ENCODE measurements at regions not wholly inside any gene's neighbourhood (a gene's known extent, or its start where the extent isn't known, plus 50 kb on each side); places are given as distances from the start of the nearest gene placed in this dataset.
A peak's percentile ranks its signal among the peaks of the same experiment; 100 is the strongest.

- H3K4me1 ChIP-seq (ENCODE audit: control insufficient read depth, insufficient read depth, low read length): peaks cover 18% of the 10 kb centered on the region
- H3K27me3 ChIP-seq (ENCODE audit: control insufficient read depth, insufficient read depth, low read length): no peaks in the 10 kb centered on the region
- no peak overlapping the region for H3K27ac ChIP-seq (ENCODE audit: low read length)
- no peaks in the 10 kb centered on the region for H3K36me3 ChIP-seq (ENCODE audit: control insufficient read depth, insufficient read depth, low read length)
- DNase-seq: no peak
- peaks cover 2% of the 10 kb centered on the region for H3K9me3 ChIP-seq (replicated peaks; ENCODE audit: control insufficient read depth, low read depth, low read length)
- WGBS (ENCODE audit: insufficient coverage): 85% methylated on average over 9 of the region's 11 CpGs
- H3K4me3 ChIP-seq (ENCODE audit: low read length): no peak overlapping the region
Measured at GRCh38 chr16:66166490-66166889, 200.0 kb upstream of the CDH5 start.

- H3K27ac ChIP-seq (ENCODE audit: low read length): no peak overlapping the region
- no peak for DNase-seq
- no peaks in the 10 kb centered on the region for H3K27me3 ChIP-seq (ENCODE audit: control insufficient read depth, insufficient read depth, low read length)
- WGBS (ENCODE audit: insufficient coverage): no CpG with 5 or more reads among the region's 2 CpGs
- H3K9me3 ChIP-seq (replicated peaks; ENCODE audit: control insufficient read depth, low read depth, low read length): peaks cover 2% of the 10 kb centered on the region
- no peaks in the 10 kb centered on the region for H3K36me3 ChIP-seq (ENCODE audit: control insufficient read depth, insufficient read depth, low read length)
- peaks cover 18% of the 10 kb centered on the region for H3K4me1 ChIP-seq (ENCODE audit: control insufficient read depth, insufficient read depth, low read length)
- no peak overlapping the region for H3K4me3 ChIP-seq (ENCODE audit: low read length)
Measured at GRCh38 chr16:66165879-66166278, 200.6 kb upstream of the CDH5 start.

- Histone ChIP-seq H3K4me3 (ENCODE audit: low read length) (no peak overlapping the region), H3K27ac (ENCODE audit: low read length) (no peak overlapping the region), H3K36me3 (ENCODE audit: control insufficient read depth, insufficient read depth, low read length) (no peaks in the 10 kb centered on the region), H3K27me3 (ENCODE audit: control insufficient read depth, insufficient read depth, low read length) (no peaks in the 10 kb centered on the region), H3K9me3 (replicated peaks; ENCODE audit: control insufficient read depth, low read depth, low read length) (peaks cover 2% of the 10 kb centered on the region), H3K4me1 (ENCODE audit: control insufficient read depth, insufficient read depth, low read length) (peaks cover 18% of the 10 kb centered on the region)
- WGBS (ENCODE audit: insufficient coverage): 43% methylated on average over 5 of the region's 7 CpGs
- peak; percentile 27 for DNase-seq
Measured at GRCh38 chr16:66164581-66165247, 201.8 kb upstream of the CDH5 start.

- DNase-seq: peak; percentile 37
- H3K27ac ChIP-seq (ENCODE audit: low read length): no peak overlapping the region
- no peaks in the 10 kb centered on the region for H3K27me3 ChIP-seq (ENCODE audit: control insufficient read depth, insufficient read depth, low read length)
- peaks cover 2% of the 10 kb centered on the region for H3K9me3 ChIP-seq (replicated peaks; ENCODE audit: control insufficient read depth, low read depth, low read length)
- no peak overlapping the region for H3K4me3 ChIP-seq (ENCODE audit: low read length)
- no peaks in the 10 kb centered on the region for H3K36me3 ChIP-seq (ENCODE audit: control insufficient read depth, insufficient read depth, low read length)
- WGBS (ENCODE audit: insufficient coverage): 31% methylated on average over 4 of the region's 5 CpGs
- peaks cover 18% of the 10 kb centered on the region for H3K4me1 ChIP-seq (ENCODE audit: control insufficient read depth, insufficient read depth, low read length)
Measured at GRCh38 chr16:66162821-66163220, 203.7 kb upstream of the CDH5 start.

- Histone ChIP-seq H3K9me3 (replicated peaks; ENCODE audit: control insufficient read depth, low read depth, low read length) (peaks cover under 1% of the 10 kb centered on the region), H3K27ac (ENCODE audit: low read length) (no peak overlapping the region), H3K4me1 (ENCODE audit: control insufficient read depth, insufficient read depth, low read length) (peaks cover 18% of the 10 kb centered on the region), H3K4me3 (ENCODE audit: low read length) (no peak overlapping the region), H3K27me3 (ENCODE audit: control insufficient read depth, insufficient read depth, low read length) (no peaks in the 10 kb centered on the region), H3K36me3 (ENCODE audit: control insufficient read depth, insufficient read depth, low read length) (no peaks in the 10 kb centered on the region)
- WGBS (ENCODE audit: insufficient coverage): 89% methylated on average over 8 of the region's 8 CpGs
- no peak for DNase-seq
Measured at GRCh38 chr16:66161942-66162341, 204.5 kb upstream of the CDH5 start.

GRCh38 chr16:66161269-66161668, 205.2 kb upstream of the CDH5 start:
- Histone ChIP-seq H3K27me3 (ENCODE audit: control insufficient read depth, insufficient read depth, low read length) (no peaks in the 10 kb centered on the region), H3K36me3 (ENCODE audit: control insufficient read depth, insufficient read depth, low read length) (no peaks in the 10 kb centered on the region), H3K4me3 (ENCODE audit: low read length) (no peak overlapping the region), H3K27ac (ENCODE audit: low read length) (no peak overlapping the region), H3K9me3 (replicated peaks; ENCODE audit: control insufficient read depth, low read depth, low read length) (no peaks in the 10 kb centered on the region), H3K4me1 (ENCODE audit: control insufficient read depth, insufficient read depth, low read length) (peaks cover 18% of the 10 kb centered on the region)
- no peak for DNase-seq
- WGBS (ENCODE audit: insufficient coverage): no CpG with 5 or more reads among the region's 3 CpGs

- no peak for DNase-seq
- H3K9me3 ChIP-seq (replicated peaks; ENCODE audit: control insufficient read depth, low read depth, low read length): no peaks in the 10 kb centered on the region
- H3K27ac ChIP-seq (ENCODE audit: low read length): no peak overlapping the region
- 92% methylated on average over 4 of the region's 5 CpGs for WGBS (ENCODE audit: insufficient coverage)
- H3K27me3 ChIP-seq (ENCODE audit: control insufficient read depth, insufficient read depth, low read length): no peaks in the 10 kb centered on the region
- no peaks in the 10 kb centered on the region for H3K36me3 ChIP-seq (ENCODE audit: control insufficient read depth, insufficient read depth, low read length)
- peaks cover 22% of the 10 kb centered on the region for H3K4me1 ChIP-seq (ENCODE audit: control insufficient read depth, insufficient read depth, low read length)
- H3K4me3 ChIP-seq (ENCODE audit: low read length): no peak overlapping the region
Measured at GRCh38 chr16:66159987-66160386, 206.5 kb upstream of the CDH5 start.

GRCh38 chr16:66156538-66156937, 210.0 kb upstream of the CDH5 start:
- H3K4me1 ChIP-seq (ENCODE audit: control insufficient read depth, insufficient read depth, low read length): peaks cover 18% of the 10 kb centered on the region
- DNase-seq: no peak
- no peaks in the 10 kb centered on the region for H3K36me3 ChIP-seq (ENCODE audit: control insufficient read depth, insufficient read depth, low read length)
- WGBS (ENCODE audit: insufficient coverage): no CpG with 5 or more reads among the region's 4 CpGs
- no peaks in the 10 kb centered on the region for H3K9me3 ChIP-seq (replicated peaks; ENCODE audit: control insufficient read depth, low read depth, low read length)
- H3K4me3 ChIP-seq (ENCODE audit: low read length): no peak overlapping the region
- no peak overlapping the region for H3K27ac ChIP-seq (ENCODE audit: low read length)
- H3K27me3 ChIP-seq (ENCODE audit: control insufficient read depth, insufficient read depth, low read length): peaks cover 3% of the 10 kb centered on the region

GRCh38 chr16:66155933-66156332, 210.6 kb upstream of the CDH5 start:
- DNase-seq: no peak
- no peaks in the 10 kb centered on the region for H3K9me3 ChIP-seq (replicated peaks; ENCODE audit: control insufficient read depth, low read depth, low read length)
- H3K4me1 ChIP-seq (ENCODE audit: control insufficient read depth, insufficient read depth, low read length): peaks cover 23% of the 10 kb centered on the region
- no peak overlapping the region for H3K27ac ChIP-seq (ENCODE audit: low read length)
- WGBS (ENCODE audit: insufficient coverage): no CpG with 5 or more reads among the region's 4 CpGs
- H3K4me3 ChIP-seq (ENCODE audit: low read length): no peak overlapping the region
- no peaks in the 10 kb centered on the region for H3K36me3 ChIP-seq (ENCODE audit: control insufficient read depth, insufficient read depth, low read length)
- H3K27me3 ChIP-seq (ENCODE audit: control insufficient read depth, insufficient read depth, low read length): peaks cover 3% of the 10 kb centered on the region

GRCh38 chr16:66154801-66155200, 211.7 kb upstream of the CDH5 start:
- peaks cover 3% of the 10 kb centered on the region for H3K27me3 ChIP-seq (ENCODE audit: control insufficient read depth, insufficient read depth, low read length)
- DNase-seq: peak; percentile 50
- H3K27ac ChIP-seq (ENCODE audit: low read length): no peak overlapping the region
- no peaks in the 10 kb centered on the region for H3K36me3 ChIP-seq (ENCODE audit: control insufficient read depth, insufficient read depth, low read length)
- no peaks in the 10 kb centered on the region for H3K9me3 ChIP-seq (replicated peaks; ENCODE audit: control insufficient read depth, low read depth, low read length)
- no peak overlapping the region for H3K4me3 ChIP-seq (ENCODE audit: low read length)
- WGBS (ENCODE audit: insufficient coverage): 71% methylated on average over 1 of the region's 8 CpGs
- H3K4me1 ChIP-seq (ENCODE audit: control insufficient read depth, insufficient read depth, low read length): peaks cover 23% of the 10 kb centered on the region

All from muscle of leg (tissue), 3 donors.